Transverse colon (tissue), 4 donors: ENCODE measurements at regions not wholly inside any gene's neighbourhood (a gene's known extent, or its start where the extent isn't known, plus 50 kb on each side); places are given as distances from the start of the nearest gene placed in this dataset.

Source experiments
- CTCF ChIP-seq, 5 experiments: fragments of 200-600 bp in 3 of 5; fragments of 450-650 bp in 2 of 5; sonication (generic) in 3 of 5; IDR thresholded peaks; 1 replicate in 2 of 5; 2 replicates in 3 of 5; pipeline ENCODE4 v1.5.1; 2016 to 2017; ENCODE audit warnings: antibody characterized with exemption in 5 of 5, inconsistent platforms in 3 of 5, mild to moderate bottlenecking in 2 of 5, moderate library complexity in 1 of 5
- EP300 ChIP-seq: sonication (generic); formaldehyde crosslinking; IDR thresholded peaks from one replicate; pipeline ENCODE4 v1.6.1; 2017; ENCODE audit warnings: antibody characterized with exemption, low read depth
- POLR2A ChIP-seq: fragments of 450-650 bp; IDR thresholded peaks from one replicate; pipeline ENCODE4 v1.6.1; 2016; ENCODE audit warnings: antibody characterized with exemption, mild to moderate bottlenecking, moderate library complexity
- POLR2AphosphoS5 ChIP-seq, 3 donors: sonication (generic); formaldehyde crosslinking; IDR thresholded peaks; one replicate each; pipeline ENCODE4 v1.6.1; 2016; ENCODE audit warnings: antibody characterized with exemption in 3 of 3

DNA sequence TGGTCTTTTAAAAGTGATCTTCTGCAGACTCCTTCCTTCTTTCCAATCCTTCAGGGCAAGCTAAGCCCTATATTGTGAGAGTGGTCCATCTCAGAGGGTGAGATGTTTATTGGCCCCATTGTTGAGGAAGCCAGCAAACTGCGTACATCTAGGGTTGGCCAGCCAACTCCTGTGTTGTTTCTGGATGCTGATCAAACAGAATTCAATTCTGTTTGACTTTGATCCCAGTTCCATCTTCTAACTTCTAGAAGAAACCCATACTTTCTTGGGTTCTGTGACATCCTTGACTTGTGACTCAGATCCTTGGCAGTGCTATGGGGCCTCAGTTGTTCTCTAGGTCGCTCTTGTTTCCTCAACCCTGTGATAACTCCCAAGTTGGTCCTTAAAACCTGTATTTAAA lies 116.2 kb downstream of the LSMEM1 start:
- TF ChIP-seq CTCF (IDR thresholded peaks at IDR 0.05) (no peak), POLR2AphosphoS5 (IDR thresholded peaks at IDR 0.05) (no peak), POLR2A (no peak), EP300 (no peak)
